RKO (cell line): ENCODE measurements at regions not wholly inside any gene's neighbourhood (a gene's known extent, or its start where the extent isn't known, plus 50 kb on each side); places are given as distances from the start of the nearest gene placed in this dataset.
"Not testable (repeated sequence)": the region's sequence is repeated elsewhere in the genome, so short reads cannot be mapped to it uniquely, and the experiment has no call there.

Experiments
- DNase-seq: peaks from one replicate; pipeline ENCODE4 v3.0.0-alpha.2; 2016; ENCODE audit warnings: low spot score

DNA sequence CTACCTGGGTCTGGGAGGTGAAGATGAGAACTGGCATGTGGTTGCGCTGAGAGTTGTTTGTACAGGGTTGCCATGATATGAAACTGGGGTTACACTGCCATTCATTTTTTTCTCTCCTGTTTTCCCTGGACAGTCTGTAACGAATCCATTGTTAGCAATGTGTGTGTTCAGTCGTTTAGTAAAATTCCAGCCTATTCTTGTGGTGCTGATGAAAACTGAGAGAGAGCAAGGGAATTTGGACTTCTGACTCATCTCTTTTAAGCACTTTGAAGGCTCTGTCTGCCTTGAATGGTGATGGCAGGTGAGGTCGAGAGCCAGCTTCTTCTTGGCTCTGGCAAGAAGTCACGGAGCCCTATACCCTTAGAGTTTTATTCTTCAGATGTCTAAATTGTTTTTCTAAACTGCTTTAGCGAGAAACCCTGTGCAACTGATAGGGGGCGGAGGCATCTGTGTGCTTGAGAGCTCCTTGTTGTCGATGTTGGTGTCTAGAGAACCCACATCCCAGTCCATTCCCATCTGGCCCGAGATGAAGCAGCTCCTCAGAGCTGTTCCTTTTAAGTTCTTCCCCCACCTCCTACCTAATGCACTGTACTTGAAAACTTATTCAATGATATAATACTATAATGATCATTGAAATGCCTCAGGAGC, 204.4 kb downstream of the TMX1 start:
- no peak for DNase-seq

GRCh38 chr14:51445001-51445390, 204.9 kb downstream of the TMX1 start:
- DNase-seq, result no peak

DNA sequence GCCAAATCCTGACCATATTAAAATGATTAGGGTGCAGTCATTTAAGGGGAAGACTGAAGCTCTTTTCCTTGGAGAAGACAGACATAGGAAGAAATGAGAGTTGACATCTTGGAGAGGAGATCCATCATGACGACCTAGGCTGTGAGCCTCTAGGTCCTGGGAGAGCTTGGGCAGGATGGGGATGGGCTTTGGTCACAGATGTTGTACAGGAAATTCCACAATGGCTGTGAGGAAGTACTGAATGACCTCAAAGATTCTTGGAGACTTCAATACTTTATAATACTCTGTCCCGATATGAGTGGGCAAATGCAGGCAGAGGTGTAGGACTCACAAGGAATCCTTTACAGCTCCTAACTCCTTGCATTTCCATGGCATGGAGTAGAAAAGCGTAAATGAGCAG, 204.9 kb upstream of the FRMD6 start:
- DNase-seq, result no peak

GRCh38 chr14:51447411-51447810, 204.3 kb upstream of the FRMD6 start:
- no peak for DNase-seq

DNA sequence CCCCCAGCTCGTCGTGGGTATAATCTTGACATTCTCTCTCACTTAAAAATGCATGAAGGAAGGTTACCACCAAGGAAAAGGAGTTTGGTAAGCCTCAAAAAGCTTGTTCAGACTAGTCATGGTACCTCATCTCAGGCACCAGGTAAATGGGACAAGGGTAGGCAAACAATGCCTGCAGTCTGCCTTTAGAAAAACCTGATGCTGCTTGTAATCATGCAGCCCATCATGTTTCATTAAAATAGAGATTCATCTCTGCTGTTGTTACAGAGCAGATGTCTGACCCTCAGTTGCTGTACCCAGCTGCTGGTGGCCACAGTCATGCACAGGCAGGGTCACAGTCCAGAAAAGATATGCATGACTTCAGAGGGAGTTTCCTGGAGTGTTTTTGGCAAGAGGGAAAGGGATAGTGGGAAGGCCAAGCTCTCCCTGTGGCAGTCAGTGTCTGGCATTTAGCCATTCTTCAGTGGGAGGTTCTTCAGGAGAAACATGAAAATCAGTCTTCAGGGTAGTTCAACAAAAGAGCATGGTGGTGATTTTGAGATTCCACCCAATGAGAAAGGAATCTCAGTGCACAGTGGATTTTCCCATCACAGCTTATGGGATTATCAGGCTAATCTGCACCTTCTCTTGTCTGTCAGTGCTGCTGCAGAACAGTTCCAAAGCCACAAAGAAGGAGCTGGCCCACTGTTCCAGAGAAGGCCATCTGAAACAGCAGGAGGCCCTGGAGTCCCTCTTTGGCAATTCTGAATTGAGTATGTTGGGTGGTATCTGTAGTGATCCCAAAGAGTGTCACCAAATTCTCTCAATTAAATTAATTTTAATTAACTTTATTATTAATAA, 202.7 kb upstream of the FRMD6 start:
- no peak for DNase-seq

DNA sequence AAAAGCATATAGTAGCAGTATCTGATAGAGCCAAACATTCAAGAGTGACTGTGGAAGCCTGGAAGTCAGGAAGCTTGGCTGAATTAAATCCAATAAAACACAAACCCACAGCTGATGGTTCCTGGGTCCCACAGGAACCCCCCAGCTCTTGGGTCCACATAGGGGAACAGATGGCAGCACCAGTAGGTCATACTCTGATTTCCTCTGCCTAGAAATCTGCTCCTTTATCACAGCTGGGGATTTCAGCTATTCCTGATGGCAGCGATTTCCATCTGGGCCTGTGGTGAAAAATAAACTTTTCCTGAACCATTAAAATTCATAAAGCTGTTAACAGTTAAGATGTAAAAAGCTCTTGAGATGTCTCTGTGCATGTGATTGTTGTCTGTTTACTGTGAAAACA, 202.0 kb upstream of the FRMD6 start:
- no peak for DNase-seq

DNA sequence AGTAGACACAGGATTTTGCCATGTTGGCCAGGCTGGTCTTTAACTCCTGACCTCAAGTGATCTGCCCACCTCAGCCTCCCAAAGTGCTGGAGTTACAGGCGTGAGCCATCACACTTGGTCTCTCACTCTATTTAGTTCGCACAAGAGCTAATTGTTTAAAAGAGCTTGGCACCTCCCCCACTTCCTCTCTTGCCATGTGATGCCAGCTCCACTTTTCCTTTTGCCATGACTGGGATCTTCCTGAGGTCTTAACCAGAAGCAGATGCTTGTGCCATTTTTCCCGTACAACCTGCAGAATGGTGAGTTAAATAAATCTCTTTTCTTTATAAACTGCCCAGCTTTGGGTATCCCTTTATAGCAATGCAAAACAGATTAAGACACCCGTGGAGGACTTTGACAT, 200.1 kb upstream of the FRMD6 start:
- DNase-seq, result no peak

- no peak for DNase-seq
Observed at GRCh38 chr14:51453869-51454268, 197.8 kb upstream of the FRMD6 start.

DNA sequence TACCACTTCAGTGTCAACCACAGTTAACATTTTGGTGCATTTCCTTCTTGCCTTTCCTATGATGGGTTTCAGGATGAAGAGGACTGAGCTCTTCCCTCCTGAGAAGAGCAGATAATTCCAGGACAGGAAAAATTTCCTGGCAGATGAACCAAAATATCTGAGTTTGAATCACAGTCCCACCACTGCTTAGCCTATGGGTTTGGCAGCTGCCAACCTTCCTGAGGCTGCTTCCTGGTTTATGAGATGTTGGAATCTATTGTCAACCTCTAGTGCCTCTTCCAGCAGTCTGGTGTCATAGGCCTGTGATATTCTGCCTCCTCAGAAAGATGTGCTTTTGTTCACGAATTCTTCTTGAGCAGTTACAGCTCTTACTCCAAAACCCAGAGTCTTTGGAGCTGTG, 197.4 kb upstream of the FRMD6 start:
- DNase-seq, result no peak

DNA sequence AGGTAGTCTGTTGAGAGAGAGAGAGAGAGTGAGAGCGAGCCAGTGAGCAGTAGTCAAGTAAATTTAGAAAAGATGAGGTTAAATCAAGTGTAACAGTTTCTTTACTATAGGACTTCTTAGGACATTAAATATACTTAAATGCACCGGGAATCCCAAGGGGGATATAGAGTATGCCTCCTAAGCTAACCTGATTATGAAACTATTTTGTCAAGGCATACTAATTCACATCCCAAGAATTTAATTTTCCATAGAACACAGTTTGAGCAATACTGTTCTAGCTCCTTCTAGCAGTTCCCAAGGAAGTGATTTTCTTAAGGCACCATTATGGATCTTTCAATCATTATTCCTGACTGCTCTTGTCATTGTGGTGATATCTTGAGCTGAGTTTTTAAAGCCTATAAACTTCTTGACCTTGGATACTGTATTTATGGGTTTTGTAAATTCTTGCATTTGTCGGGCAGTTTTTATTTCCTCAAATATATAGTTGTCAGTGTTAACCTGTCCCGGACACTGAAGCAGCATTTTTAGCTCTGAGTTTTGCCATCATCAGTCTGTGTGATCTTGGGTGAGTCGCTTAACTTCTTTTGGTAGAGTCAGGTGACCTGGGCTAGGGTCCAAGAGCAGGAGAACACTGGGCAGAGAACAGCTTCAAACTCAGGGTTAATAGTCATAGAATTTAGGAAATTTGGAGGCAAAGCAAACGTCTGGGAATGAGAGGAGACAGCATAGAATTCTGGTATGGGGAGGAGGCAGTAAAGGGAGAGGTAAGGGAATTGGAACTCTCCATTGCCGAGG, 196.5 kb upstream of the FRMD6 start:
- no peak for DNase-seq

DNA sequence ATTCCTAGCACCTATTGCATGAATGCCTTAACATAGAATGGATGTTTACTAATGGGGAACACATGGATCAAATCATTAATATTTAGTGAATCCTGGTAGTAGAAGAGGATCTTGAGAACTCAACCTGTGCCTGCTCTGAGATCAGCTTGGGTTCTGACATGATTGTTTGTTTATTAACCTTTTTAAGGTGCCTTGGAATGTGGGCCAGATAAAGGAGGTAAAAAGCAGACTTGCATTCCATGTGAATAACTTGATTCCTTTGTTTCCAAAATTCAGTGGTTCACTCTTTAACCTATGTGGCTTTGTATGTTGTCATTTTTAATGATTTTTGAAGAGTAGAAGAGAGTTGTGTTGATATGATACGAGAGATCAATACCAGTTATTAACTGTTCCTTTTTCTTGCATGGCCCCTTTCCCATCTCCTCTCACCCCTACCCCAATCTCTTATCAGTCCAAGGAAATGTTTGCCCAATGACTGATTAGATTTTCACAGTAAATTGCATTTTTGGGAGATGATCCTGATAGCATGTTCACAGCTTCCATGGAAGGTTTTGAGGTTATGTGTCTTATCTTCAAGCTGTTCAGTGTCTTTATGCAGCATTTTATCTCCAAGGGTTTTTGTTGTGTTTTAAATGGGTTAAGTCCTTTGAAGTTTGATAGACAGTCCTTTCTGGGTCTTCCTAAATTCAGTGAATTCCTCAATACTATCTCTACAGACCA, 193.7 kb upstream of the FRMD6 start:
- no peak for DNase-seq

DNA sequence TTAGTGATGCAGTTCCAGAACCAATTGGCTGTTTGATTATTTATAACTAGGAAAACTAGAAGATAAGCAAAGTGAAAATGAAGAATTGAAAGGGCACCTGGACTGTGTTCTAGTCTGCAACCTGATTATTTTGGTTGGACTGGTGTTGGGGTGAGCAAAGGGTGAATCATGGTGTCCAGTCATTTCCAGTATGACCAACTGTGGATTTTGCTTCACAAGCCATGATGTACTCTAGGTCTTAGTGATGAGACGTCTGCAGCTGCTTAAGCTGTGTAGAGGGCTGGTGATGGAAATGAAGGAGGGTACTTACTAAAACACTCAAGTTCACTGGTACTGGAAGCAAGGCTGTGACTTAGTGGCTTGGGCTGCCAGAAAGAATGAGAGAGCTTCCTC, 193.2 kb upstream of the FRMD6 start:
- DNase-seq, result peak; percentile 97

GRCh38 chr14:51460011-51460410, 191.7 kb upstream of the FRMD6 start:
- no peak for DNase-seq

- DNase-seq, result no peak
Observed at GRCh38 chr14:51462182-51462581, 189.5 kb upstream of the FRMD6 start.

DNA sequence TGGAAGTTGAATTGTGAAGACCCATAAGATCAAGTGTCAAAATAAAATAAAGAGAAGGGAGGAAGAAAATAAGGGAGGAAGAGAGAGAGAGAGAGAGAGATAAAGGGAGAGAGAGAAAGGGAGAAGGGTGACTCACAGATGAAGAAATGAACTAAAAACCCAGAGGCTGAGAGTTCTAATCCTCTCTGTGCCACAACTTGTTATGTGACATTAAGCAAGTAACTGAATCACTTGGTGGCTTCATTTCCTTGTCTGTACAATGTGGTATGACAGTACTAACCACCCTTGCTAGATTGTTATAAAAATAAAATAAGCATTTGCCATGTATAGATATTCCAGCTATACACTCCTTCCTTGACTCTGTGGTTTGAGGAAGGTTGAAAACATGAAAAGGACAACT, 189.0 kb upstream of the FRMD6 start:
- no peak for DNase-seq

GRCh38 chr14:51463461-51463860, 188.2 kb upstream of the FRMD6 start:
- no peak for DNase-seq

GRCh38 chr14:51464411-51464810, 187.3 kb upstream of the FRMD6 start:
- DNase-seq, result no peak

- no peak for DNase-seq
Observed at GRCh38 chr14:51465486-51465885, 186.2 kb upstream of the FRMD6 start.

DNA sequence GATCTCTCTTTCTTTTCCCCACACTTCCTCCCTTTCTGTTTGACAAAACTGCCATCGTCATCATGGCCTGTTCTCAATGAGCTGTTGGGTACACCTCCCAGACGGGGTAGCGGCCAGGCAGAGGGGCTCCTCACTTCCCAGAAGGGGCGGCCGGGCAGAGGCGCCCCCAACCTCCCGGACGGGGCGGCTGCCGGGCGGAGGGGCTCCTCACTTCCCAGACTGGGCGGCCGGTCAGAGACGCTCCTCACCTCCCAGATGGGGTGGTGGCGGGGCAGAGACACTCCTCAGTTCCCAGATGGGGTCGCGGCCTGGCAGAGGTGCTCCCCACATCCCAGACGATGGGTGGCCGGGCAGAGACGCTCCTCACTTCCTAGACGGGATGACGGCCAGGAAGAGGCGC, 184.3 kb upstream of the FRMD6 start:
- DNase-seq, result not testable (repeated sequence)

DNA sequence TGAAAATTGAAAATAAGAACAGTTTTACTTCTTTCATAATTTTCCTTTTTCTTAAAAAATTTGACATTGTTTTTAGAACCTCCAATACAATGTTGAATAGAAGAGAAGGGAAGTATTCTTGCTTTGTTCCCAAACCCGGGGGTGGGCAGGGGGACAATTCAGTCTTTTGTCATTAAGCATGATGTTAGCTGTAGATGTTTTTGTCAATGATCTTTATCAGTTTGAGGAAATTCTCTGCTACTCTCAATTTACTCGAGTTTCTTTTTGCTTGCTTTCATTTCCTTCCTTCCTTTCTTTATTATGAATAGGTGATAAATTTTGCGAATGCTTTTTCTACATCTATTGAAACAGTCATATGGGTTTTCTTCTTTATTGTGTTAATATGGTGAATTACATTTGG, 183.2 kb upstream of the FRMD6 start:
- DNase-seq, result no peak

DNA sequence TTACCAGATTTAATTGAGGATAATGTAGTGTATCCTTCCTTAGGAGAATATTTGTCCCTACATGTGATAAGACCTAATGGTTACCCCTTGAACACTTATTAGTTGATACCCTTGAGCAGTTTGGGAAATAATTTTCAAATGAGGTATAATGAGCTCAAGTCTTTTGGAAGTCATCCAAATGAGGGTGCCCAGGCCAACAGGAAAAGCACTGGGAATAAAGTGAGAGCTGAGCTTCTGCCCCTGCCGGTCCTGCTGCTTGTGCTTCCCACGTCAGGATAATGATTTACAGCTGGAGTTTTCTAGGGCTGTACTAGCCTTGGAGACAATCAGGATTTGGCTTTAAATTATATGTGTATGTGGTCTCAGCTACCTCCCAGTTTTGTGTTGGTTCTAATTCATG, 178.8 kb upstream of the FRMD6 start:
- no peak for DNase-seq

DNA sequence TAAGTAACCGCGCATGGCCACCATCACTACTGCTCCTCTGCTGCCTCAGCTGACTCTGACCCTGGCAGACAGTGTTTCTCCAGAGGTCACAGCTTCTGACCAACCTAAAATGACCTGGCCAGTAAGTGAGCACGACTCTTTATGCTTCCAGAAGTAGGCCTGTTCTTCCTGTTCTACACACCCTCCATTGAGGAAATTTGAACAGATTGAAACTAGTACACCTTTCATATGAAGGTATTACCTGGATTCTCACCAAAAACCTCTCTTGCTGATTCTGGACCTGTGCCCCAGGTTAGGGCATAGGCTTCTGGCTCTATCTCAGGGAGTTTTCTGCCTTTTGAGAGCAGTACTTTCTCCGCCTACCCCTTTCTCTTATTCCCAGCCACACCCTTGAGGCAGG, 178.4 kb upstream of the FRMD6 start:
- no peak for DNase-seq
